Keratinocyte (primary cell): ENCODE measurements at regions not wholly inside any gene's neighbourhood (a gene's known extent, or its start where the extent isn't known, plus 50 kb on each side); places are given as distances from the start of the nearest gene placed in this dataset.
"Not testable (repeated sequence)": the region's sequence is repeated elsewhere in the genome, so short reads cannot be mapped to it uniquely, and the experiment has no call there.

Experiments
- DNase-seq: peaks from one replicate; pipeline ENCODE4 v3.0.0-alpha.2; 2011; ENCODE audit warnings: low read depth, missing footprints, low spot score
- FAIRE-seq: peaks from 2 replicates; lab custom pipeline; 2011; peaks lifted over from hg19 to GRCh38; lab: Jason Lieb, UNC
- H2AFZ ChIP-seq: 2 replicates; pipeline ENCODE4 v1.6.0; 2012; ENCODE audit warnings: low read length, control low read depth, inconsistent platforms; ENCODE audit not compliant: control insufficient read depth
- H3K27ac ChIP-seq: 2 replicates; pipeline ENCODE4 v1.5.1; 2011; ENCODE audit warnings: low read length; ENCODE audit not compliant: control insufficient read depth, insufficient read depth
- H3K27me3 ChIP-seq: 3 replicates; pipeline ENCODE4 v1.6.0; 2011; ENCODE audit warnings: low read length; ENCODE audit not compliant: control insufficient read depth, insufficient read depth; ENCODE audit errors: extremely low read depth
- H3K36me3 ChIP-seq, 2 experiments: 2 replicates in 1 of 2; 3 replicates in 1 of 2; pipeline ENCODE4 v1.5.1; 2011; ENCODE audit warnings: low read length in 2 of 2, mild to moderate bottlenecking in 1 of 2; ENCODE audit not compliant: control insufficient read depth in 2 of 2, insufficient read depth in 2 of 2; ENCODE audit errors: extremely low read depth in 1 of 2
- H3K4me1 ChIP-seq: 3 replicates; pipeline ENCODE4 v1.5.1; 2011; ENCODE audit warnings: low read length; ENCODE audit not compliant: control insufficient read depth, insufficient read depth; ENCODE audit errors: extremely low read depth
- H3K4me2 ChIP-seq: 3 replicates; pipeline ENCODE4 v1.6.0; 2011; ENCODE audit warnings: low read depth, low read length; ENCODE audit not compliant: control insufficient read depth, insufficient read depth; ENCODE audit errors: extremely low read depth
- H3K4me3 ChIP-seq, 3 experiments: fragments of 200-600 bp in 1 of 3; sonication (generic) in 1 of 3; 2 replicates in 2 of 3; 3 replicates in 1 of 3; pipeline ENCODE4 v1.5.1; 2011 to 2016; ENCODE audit warnings: low read length in 3 of 3, mild to moderate bottlenecking in 3 of 3, control low read depth in 2 of 3, inconsistent platforms in 1 of 3, low read depth in 1 of 3, mixed read lengths in 1 of 3, mixed run types in 1 of 3, moderate library complexity in 1 of 3; ENCODE audit not compliant: control insufficient read depth in 2 of 3, insufficient read depth in 2 of 3; ENCODE audit errors: extremely low read depth in 1 of 3
- H3K79me2 ChIP-seq: 2 replicates; pipeline ENCODE4 v1.6.0; 2012; ENCODE audit warnings: low read length; ENCODE audit not compliant: control insufficient read depth, insufficient read depth
- H3K9ac ChIP-seq: 3 replicates; pipeline ENCODE4 v1.6.0; 2011; ENCODE audit warnings: low read length; ENCODE audit not compliant: control insufficient read depth, insufficient read depth; ENCODE audit errors: extremely low read depth
- H3K9me1 ChIP-seq: 3 replicates; pipeline ENCODE4 v1.6.0; 2011; ENCODE audit warnings: low read length; ENCODE audit not compliant: control insufficient read depth, insufficient read depth; ENCODE audit errors: extremely low read depth
- H3K9me3 ChIP-seq: 2 replicates; pipeline ENCODE4 v1.5.1; 2012; ENCODE audit warnings: low read depth, low read length; ENCODE audit not compliant: control insufficient read depth
- H4K20me1 ChIP-seq: 3 replicates; pipeline ENCODE4 v1.6.0; 2011; ENCODE audit warnings: low read length; ENCODE audit not compliant: control insufficient read depth, insufficient read depth; ENCODE audit errors: extremely low read depth
- EZH2 ChIP-seq: IDR thresholded peaks from one replicate; pipeline ENCODE4 v1.6.1; 2012; ENCODE audit warnings: inconsistent platforms, mild to moderate bottlenecking, low read length, moderate library complexity
- dilution Hi-C: fragments of 300-500 bp; cut with MboI; formaldehyde crosslinking; loops from one replicate; pipeline ENCODE4 v1.7.0; 2020; ENCODE audit warnings: low sequenced_read_pairs; ENCODE audit not compliant: extremely low pct_ligation_motif_present
- TF ChIP-seq, protein P1 (sequence below), 3 experiments: IDR thresholded peaks in 1 of 3; conservative IDR thresholded peaks in 1 of 3; optimal IDR thresholded peaks in 1 of 3; 2 replicates in 2 of 3; 3 replicates in 1 of 3; pipeline versions ENCODE3 to v1.5.1; 2011; ENCODE audit warnings: low read length in 3 of 3, mild to moderate bottlenecking in 3 of 3, moderate library complexity in 2 of 3, control low read depth in 1 of 3, inconsistent platforms in 1 of 3; ENCODE audit not compliant: insufficient read depth in 2 of 3; ENCODE audit errors: extremely low read depth in 1 of 3

DNA sequence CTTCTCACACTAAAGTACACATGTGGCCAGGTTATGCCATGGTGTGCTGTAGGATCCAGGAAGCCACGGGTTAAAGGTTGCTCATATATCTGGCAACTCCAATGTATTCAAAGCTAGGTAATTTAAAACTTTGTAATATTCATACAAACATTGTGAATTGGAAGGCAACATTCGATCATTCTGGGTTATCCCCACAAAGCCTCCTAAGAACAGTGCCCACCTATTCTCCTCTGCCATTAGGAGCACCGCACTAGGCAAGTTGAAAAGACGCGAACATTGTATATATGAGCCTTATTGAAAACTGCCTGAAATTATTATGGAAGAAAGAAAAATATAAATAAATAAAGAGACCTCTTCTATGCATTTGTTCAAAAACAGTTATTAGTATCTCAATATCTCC is 228.2 kb downstream of the IGSF11 start:
- TF ChIP-seq, protein P1, sequence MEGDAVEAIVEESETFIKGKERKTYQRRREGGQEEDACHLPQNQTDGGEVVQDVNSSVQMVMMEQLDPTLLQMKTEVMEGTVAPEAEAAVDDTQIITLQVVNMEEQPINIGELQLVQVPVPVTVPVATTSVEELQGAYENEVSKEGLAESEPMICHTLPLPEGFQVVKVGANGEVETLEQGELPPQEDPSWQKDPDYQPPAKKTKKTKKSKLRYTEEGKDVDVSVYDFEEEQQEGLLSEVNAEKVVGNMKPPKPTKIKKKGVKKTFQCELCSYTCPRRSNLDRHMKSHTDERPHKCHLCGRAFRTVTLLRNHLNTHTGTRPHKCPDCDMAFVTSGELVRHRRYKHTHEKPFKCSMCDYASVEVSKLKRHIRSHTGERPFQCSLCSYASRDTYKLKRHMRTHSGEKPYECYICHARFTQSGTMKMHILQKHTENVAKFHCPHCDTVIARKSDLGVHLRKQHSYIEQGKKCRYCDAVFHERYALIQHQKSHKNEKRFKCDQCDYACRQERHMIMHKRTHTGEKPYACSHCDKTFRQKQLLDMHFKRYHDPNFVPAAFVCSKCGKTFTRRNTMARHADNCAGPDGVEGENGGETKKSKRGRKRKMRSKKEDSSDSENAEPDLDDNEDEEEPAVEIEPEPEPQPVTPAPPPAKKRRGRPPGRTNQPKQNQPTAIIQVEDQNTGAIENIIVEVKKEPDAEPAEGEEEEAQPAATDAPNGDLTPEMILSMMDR (optimal IDR thresholded peaks at IDR 0.05 in 1 of 3, IDR thresholded peaks at IDR 0.05 in 1 of 3, conservative IDR thresholded peaks at IDR 0.05 in 1 of 3; ENCODE audit: extremely low read depth in 1 of 3, insufficient read depth in 2 of 3, low read length in 3 of 3), result no peak
- no peak for TF ChIP-seq EZH2

DNA sequence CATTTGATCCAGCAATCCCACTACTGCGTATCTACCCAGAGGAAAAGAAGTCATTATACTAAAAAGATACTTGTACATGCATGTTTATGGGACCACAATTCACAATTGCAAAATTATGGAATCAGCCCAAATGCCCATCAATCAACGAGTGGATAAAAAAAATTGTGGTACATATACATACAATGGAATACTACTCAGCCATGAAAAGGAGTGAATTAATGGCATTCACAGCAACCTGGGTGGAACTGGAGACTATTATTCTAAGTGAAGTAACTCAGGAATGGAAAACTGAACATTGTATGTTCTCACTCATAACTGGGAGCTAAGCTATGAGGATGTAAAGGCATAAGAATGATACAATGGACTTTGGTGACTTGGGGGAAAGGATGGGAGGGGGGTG is 227.3 kb downstream of the IGSF11 start:
- H3K4me2 ChIP-seq, H2AFZ ChIP-seq, H3K36me3 ChIP-seq, H3K9ac ChIP-seq, H3K4me3 ChIP-seq, H3K9me1 ChIP-seq, H3K27me3 ChIP-seq, H3K27ac ChIP-seq, H3K4me1 ChIP-seq, H4K20me1 ChIP-seq, dilution Hi-C loops, H3K9me3 ChIP-seq, H3K79me2 ChIP-seq, DNase-seq, FAIRE-seq: not testable (repeated sequence)

More for the DNA sequence above, 228.2 kb downstream of the IGSF11 start:
- Histone ChIP-seq H3K27me3 (no peaks in the 10 kb centered on the region), H3K4me3 (no peak overlapping the region), H3K9me3 (no peaks in the 10 kb centered on the region), H3K27ac (no peak overlapping the region), H3K79me2 (no peaks in the 10 kb centered on the region), H2AFZ (no peak overlapping the region), H3K4me1 (no peaks in the 10 kb centered on the region), H3K9ac (no peak overlapping the region), H4K20me1 (no peaks in the 10 kb centered on the region), H3K4me2 (no peak overlapping the region), H3K36me3 (no peaks in the 10 kb centered on the region), H3K9me1 (no peaks in the 10 kb centered on the region)
- FAIRE-seq (no peak), DNase-seq (no peak)
- dilution Hi-C loops, result no loop called here

DNA sequence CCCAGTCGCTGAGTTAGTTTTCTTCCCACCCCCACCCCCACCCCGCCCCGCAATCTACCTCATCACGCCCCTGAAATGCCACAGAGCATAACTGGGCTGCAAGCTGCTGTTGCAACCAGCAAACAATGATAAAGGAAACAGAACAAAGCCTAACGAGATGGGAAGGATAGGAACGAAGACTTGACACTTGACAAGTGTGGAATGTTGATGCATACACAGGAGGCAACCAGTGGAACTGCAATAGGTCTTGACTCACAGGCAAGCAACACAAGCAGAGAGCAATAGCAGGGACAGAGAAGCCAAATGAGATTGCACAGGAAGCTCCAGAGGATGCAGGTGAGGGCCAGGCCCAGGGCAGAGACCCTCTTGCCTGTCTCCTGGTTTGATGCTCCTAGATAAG is 225.9 kb downstream of the IGSF11 start:
- Histone ChIP-seq H3K4me1 (no peaks in the 10 kb centered on the region), H3K9ac (no peak overlapping the region), H3K4me3 (no peak overlapping the region), H3K27ac (no peak overlapping the region), H3K36me3 (no peaks in the 10 kb centered on the region), H3K27me3 (no peaks in the 10 kb centered on the region), H3K9me3 (no peaks in the 10 kb centered on the region), H4K20me1 (no peaks in the 10 kb centered on the region), H3K79me2 (no peaks in the 10 kb centered on the region), H3K9me1 (no peaks in the 10 kb centered on the region), H2AFZ (no peak overlapping the region), H3K4me2 (no peak overlapping the region)
- FAIRE-seq, result no peak
- dilution Hi-C loops, result no loop called here
- DNase-seq, result no peak
- TF ChIP-seq EZH2, result no peak
- TF ChIP-seq, protein P1 (optimal IDR thresholded peaks at IDR 0.05 in 1 of 3, IDR thresholded peaks at IDR 0.05 in 1 of 3, conservative IDR thresholded peaks at IDR 0.05 in 1 of 3; ENCODE audit: extremely low read depth in 1 of 3, insufficient read depth in 2 of 3, low read length in 3 of 3), result no peak
